ENCODE measurements at regions not wholly inside any gene's neighbourhood (a gene's known extent, or its start where the extent isn't known, plus 50 kb on each side); places are given as distances from the start of the nearest gene placed in this dataset.
A peak's percentile ranks its signal among the peaks of the same experiment; 100 is the strongest.

DNA sequence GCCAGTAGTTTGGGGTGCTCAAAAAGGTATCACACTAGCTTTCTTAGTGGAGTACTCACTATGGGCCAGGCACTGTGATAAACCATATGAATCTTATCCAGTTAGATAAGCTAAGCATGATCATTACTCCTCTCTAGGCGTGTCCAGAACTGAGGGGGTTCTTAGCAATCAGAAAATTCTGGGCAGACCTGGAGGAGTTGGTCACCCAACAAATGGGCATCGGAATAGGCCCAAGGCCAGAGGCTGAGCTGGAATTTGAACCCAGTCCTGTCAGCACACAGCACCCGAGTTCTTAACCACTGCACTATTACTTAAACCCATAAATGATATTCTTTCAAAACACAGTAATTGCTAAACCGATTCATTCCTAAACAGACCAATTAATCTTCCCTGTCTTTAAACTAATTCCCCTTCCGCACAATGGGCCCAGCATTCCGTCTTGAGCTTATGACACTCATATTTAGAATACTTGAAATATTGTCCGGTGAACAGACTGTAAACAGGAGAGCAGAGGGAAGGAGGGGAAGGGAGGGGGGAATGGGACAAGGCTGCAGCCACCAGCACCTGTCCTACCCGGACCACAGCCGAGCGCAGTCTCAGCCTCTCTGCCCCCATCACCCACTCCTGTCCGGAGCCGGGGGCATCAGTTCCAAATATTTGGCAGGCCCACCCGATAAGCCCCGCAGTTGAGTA lies 113.0 kb upstream of the GADD45A start:
- peaks cover 64% of the 10 kb centered on the region for H3K4me1 ChIP-seq (ENCODE audit: control insufficient read depth, extremely low read depth, insufficient read depth, low read length)
- H3K27ac ChIP-seq (ENCODE audit: control insufficient read depth, insufficient read depth, low read length) = peak overlapping the region; percentile 98

DNA sequence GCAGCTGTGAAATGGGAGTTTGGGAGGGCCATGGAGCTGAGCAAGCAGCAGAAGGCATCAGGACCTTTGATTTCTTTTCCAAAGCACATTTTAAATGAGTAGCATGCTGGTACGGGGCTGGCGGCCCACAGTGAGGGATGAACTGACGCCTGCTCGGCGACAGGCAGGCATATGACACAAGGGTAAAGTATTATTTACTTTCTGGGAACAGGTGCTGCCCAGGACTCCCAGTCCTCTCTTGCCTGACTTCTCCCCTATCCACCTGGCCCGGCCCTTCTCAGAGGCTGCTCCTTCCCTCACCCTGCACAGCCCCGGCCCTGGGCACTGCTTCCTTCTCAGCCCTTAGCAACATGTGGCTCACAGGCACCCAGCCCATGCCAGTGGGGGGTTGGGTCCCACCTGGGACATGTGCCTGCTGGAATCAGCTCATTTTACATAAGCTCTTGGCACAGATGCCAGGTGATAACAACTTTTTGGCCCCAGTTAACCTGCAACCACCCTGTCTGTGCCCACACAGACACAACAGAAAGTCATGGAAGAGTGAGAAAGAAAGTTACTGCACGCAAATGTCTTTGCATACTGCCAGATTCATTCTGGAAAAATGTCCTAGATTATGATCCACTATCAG lies 112.3 kb upstream of the GADD45A start:
- H4K20me1 ChIP-seq (ENCODE audit: control insufficient read depth, extremely low read depth, insufficient read depth, low read length) = no peaks in the 10 kb centered on the region
- no peaks in the 10 kb centered on the region for H3K79me2 ChIP-seq (ENCODE audit: control insufficient read depth, insufficient read depth, low read length)
- H3K9me1 ChIP-seq (ENCODE audit: control insufficient read depth, extremely low read depth, insufficient read depth, low read length) = peaks cover 2% of the 10 kb centered on the region
- H3K4me1 ChIP-seq (ENCODE audit: control insufficient read depth, extremely low read depth, insufficient read depth, low read length) = peaks cover 67% of the 10 kb centered on the region
- H3K9me3 ChIP-seq (ENCODE audit: control insufficient read depth, low read depth, low read length) = no peaks in the 10 kb centered on the region
- H3K9ac ChIP-seq (ENCODE audit: control insufficient read depth, extremely low read depth, insufficient read depth, low read length) = peak overlapping the region; percentile 61
- DNase-seq (ENCODE audit: low read depth, low spot score) (peak; percentile 77), FAIRE-seq (peak; percentile 66)
- peak overlapping the region; percentile 98 for H3K27ac ChIP-seq (ENCODE audit: control insufficient read depth, insufficient read depth, low read length)
- no peak for TF ChIP-seq EZH2 (IDR thresholded peaks at IDR 0.05; ENCODE audit: low read length)
- TF ChIP-seq, protein P1, sequence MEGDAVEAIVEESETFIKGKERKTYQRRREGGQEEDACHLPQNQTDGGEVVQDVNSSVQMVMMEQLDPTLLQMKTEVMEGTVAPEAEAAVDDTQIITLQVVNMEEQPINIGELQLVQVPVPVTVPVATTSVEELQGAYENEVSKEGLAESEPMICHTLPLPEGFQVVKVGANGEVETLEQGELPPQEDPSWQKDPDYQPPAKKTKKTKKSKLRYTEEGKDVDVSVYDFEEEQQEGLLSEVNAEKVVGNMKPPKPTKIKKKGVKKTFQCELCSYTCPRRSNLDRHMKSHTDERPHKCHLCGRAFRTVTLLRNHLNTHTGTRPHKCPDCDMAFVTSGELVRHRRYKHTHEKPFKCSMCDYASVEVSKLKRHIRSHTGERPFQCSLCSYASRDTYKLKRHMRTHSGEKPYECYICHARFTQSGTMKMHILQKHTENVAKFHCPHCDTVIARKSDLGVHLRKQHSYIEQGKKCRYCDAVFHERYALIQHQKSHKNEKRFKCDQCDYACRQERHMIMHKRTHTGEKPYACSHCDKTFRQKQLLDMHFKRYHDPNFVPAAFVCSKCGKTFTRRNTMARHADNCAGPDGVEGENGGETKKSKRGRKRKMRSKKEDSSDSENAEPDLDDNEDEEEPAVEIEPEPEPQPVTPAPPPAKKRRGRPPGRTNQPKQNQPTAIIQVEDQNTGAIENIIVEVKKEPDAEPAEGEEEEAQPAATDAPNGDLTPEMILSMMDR (optimal IDR thresholded peaks at IDR 0.05 in 1 of 3, IDR thresholded peaks at IDR 0.05 in 1 of 3, conservative IDR thresholded peaks at IDR 0.05 in 1 of 3; ENCODE audit: extremely low read depth in 1 of 3, insufficient read depth in 2 of 3, low read length in 3 of 3) = no peak
- dilution Hi-C loops (cut with MboI; ENCODE audit: extremely low pct_ligation_motif_present, low sequenced_read_pairs) = no loop called here
- H2AFZ ChIP-seq (ENCODE audit: control insufficient read depth, low read length) = peak overlapping the region; percentile 60
- no peaks in the 10 kb centered on the region for H3K36me3 ChIP-seq (ENCODE audit: control insufficient read depth in 2 of 2, extremely low read depth in 1 of 2, insufficient read depth in 2 of 2, low read length in 2 of 2)
- peak overlapping the region; percentile 46 for H3K4me2 ChIP-seq (ENCODE audit: control insufficient read depth, extremely low read depth, insufficient read depth, low read depth, low read length)
- H3K4me3 ChIP-seq (ENCODE audit: control insufficient read depth in 2 of 3, extremely low read depth in 1 of 3, insufficient read depth in 2 of 3, low read depth in 1 of 3, low read length in 3 of 3) = no peak overlapping the region
- H3K27me3 ChIP-seq (ENCODE audit: control insufficient read depth, extremely low read depth, insufficient read depth, low read length) = no peaks in the 10 kb centered on the region

More for the DNA sequence above, 113.0 kb upstream of the GADD45A start:
- DNase-seq (ENCODE audit: low read depth, low spot score) = no peak
- TF ChIP-seq EZH2 (IDR thresholded peaks at IDR 0.05; ENCODE audit: low read length) = no peak
- TF ChIP-seq, protein P1 (optimal IDR thresholded peaks at IDR 0.05 in 1 of 3, IDR thresholded peaks at IDR 0.05 in 1 of 3, conservative IDR thresholded peaks at IDR 0.05 in 1 of 3; ENCODE audit: extremely low read depth in 1 of 3, insufficient read depth in 2 of 3, low read length in 3 of 3) = no peak
- no peaks in the 10 kb centered on the region for H3K27me3 ChIP-seq (ENCODE audit: control insufficient read depth, extremely low read depth, insufficient read depth, low read length)
- peak overlapping the region; percentile 61 for H3K9ac ChIP-seq (ENCODE audit: control insufficient read depth, extremely low read depth, insufficient read depth, low read length)
- no peak overlapping the region for H3K4me2 ChIP-seq (ENCODE audit: control insufficient read depth, extremely low read depth, insufficient read depth, low read depth, low read length)
- no peak for FAIRE-seq
- peaks cover 2% of the 10 kb centered on the region for H3K9me1 ChIP-seq (ENCODE audit: control insufficient read depth, extremely low read depth, insufficient read depth, low read length)
- no peaks in the 10 kb centered on the region for H3K9me3 ChIP-seq (ENCODE audit: control insufficient read depth, low read depth, low read length)
- no peaks in the 10 kb centered on the region for H3K79me2 ChIP-seq (ENCODE audit: control insufficient read depth, insufficient read depth, low read length)
- H3K4me3 ChIP-seq (ENCODE audit: control insufficient read depth in 2 of 3, extremely low read depth in 1 of 3, insufficient read depth in 2 of 3, low read depth in 1 of 3, low read length in 3 of 3) = no peak overlapping the region
- H3K36me3 ChIP-seq (ENCODE audit: control insufficient read depth in 2 of 2, extremely low read depth in 1 of 2, insufficient read depth in 2 of 2, low read length in 2 of 2) = no peaks in the 10 kb centered on the region
- no peaks in the 10 kb centered on the region for H4K20me1 ChIP-seq (ENCODE audit: control insufficient read depth, extremely low read depth, insufficient read depth, low read length)
- dilution Hi-C loops (cut with MboI; ENCODE audit: extremely low pct_ligation_motif_present, low sequenced_read_pairs) = no loop called here
- H2AFZ ChIP-seq (ENCODE audit: control insufficient read depth, low read length) = peak overlapping the region; percentile 35

Data from keratinocyte (primary cell).